ENCODE measurements at regions not wholly inside any gene's neighbourhood (a gene's known extent, or its start where the extent isn't known, plus 50 kb on each side); places are given as distances from the start of the nearest gene placed in this dataset.

GRCh38 chr5:33297760-33298216 is 143.0 kb upstream of the TARS1 start:
- DNase-seq (ENCODE audit: low spot score), result no peak

- DNase-seq (ENCODE audit: low spot score), result peak; percentile 44
Measured at GRCh38 chr5:33299621-33300208, 141.1 kb upstream of the TARS1 start.

GRCh38 chr5:33300209-33300742 is 140.5 kb upstream of the TARS1 start:
- DNase-seq (ENCODE audit: low spot score), result peak; percentile 53

- DNase-seq (ENCODE audit: low spot score), result no peak
Measured at GRCh38 chr5:33303579-33304095, 137.1 kb upstream of the TARS1 start.

GRCh38 chr5:33304601-33305000 is 136.2 kb upstream of the TARS1 start:
- DNase-seq (ENCODE audit: low spot score), result no peak

- no peak for DNase-seq (ENCODE audit: low spot score)
Measured at GRCh38 chr5:33305572-33305971, 135.2 kb upstream of the TARS1 start.

- DNase-seq (ENCODE audit: low spot score), result no peak
Measured at GRCh38 chr5:33306758-33307157, 134.0 kb upstream of the TARS1 start.

GRCh38 chr5:33308586-33308985 is 132.2 kb upstream of the TARS1 start:
- no peak for DNase-seq (ENCODE audit: low spot score)

GRCh38 chr5:33309068-33309467 is 131.7 kb upstream of the TARS1 start:
- no peak for DNase-seq (ENCODE audit: low spot score)

- no peak for DNase-seq (ENCODE audit: low spot score)
Measured at GRCh38 chr5:33309536-33310345, 131.0 kb upstream of the TARS1 start.

- DNase-seq (ENCODE audit: low spot score), result no peak
Measured at GRCh38 chr5:33310451-33310850, 130.3 kb upstream of the TARS1 start.

- no peak for DNase-seq (ENCODE audit: low spot score)
Measured at GRCh38 chr5:33311893-33312292, 128.9 kb upstream of the TARS1 start.

- no peak for DNase-seq (ENCODE audit: low spot score)
Measured at GRCh38 chr5:33312571-33313549, 127.9 kb upstream of the TARS1 start.

GRCh38 chr5:33315189-33315588 is 125.6 kb upstream of the TARS1 start:
- no peak for DNase-seq (ENCODE audit: low spot score)

GRCh38 chr5:33316773-33317172 is 124.0 kb upstream of the TARS1 start:
- DNase-seq (ENCODE audit: low spot score), result no peak

- no peak for DNase-seq (ENCODE audit: low spot score)
Measured at GRCh38 chr5:33317271-33317670, 123.5 kb upstream of the TARS1 start.

- no peak for DNase-seq (ENCODE audit: low spot score)
Measured at GRCh38 chr5:33319151-33319550, 121.6 kb upstream of the TARS1 start.

GRCh38 chr5:33319841-33320240 is 120.9 kb upstream of the TARS1 start:
- DNase-seq (ENCODE audit: low spot score), result no peak

GRCh38 chr5:33321026-33321425 is 119.7 kb upstream of the TARS1 start:
- no peak for DNase-seq (ENCODE audit: low spot score)

- no peak for DNase-seq (ENCODE audit: low spot score)
Measured at GRCh38 chr5:33322632-33323031, 118.1 kb upstream of the TARS1 start.

- no peak for DNase-seq (ENCODE audit: low spot score)
Measured at GRCh38 chr5:33324667-33325307, 116.0 kb upstream of the TARS1 start.

All from globus pallidus (tissue), 1 donor.